ENCODE measurements at regions not wholly inside any gene's neighbourhood (a gene's known extent, or its start where the extent isn't known, plus 50 kb on each side); places are given as distances from the start of the nearest gene placed in this dataset.

- DNase-seq (ENCODE audit: low spot score in 2 of 2), result no peak
Observed at GRCh38 chr6:1176567-1176966, 135.3 kb upstream of the FOXQ1 start.

GRCh38 chr6:1175877-1176276 is 136.0 kb upstream of the FOXQ1 start:
- intact Hi-C loops (cut with DNase I; ENCODE audit: low total_unique reads), result no loop called here
- H3K27me3 ChIP-seq, result peaks cover 0 to under 1% of the 10 kb centered on the region in 2 donors
- H3K4me3 ChIP-seq, result no peak overlapping the region
- DNase-seq (ENCODE audit: low spot score in 2 of 2), result no peak
- H3K4me1 ChIP-seq, result no peaks in the 10 kb centered on the region
- H3K27ac ChIP-seq, result no peak overlapping the region
- TF ChIP-seq POLR2AphosphoS5 (IDR thresholded peaks at IDR 0.05) (no peak), CTCF (IDR thresholded peaks at IDR 0.05) (no peak), POLR2A (IDR thresholded peaks at IDR 0.05) (no peak)
- no peaks in the 10 kb centered on the region for H3K9me3 ChIP-seq
- H3K36me3 ChIP-seq, result no peaks in the 10 kb centered on the region

More at GRCh38 chr6:1176567-1176966, 135.3 kb upstream of the FOXQ1 start:
- TF ChIP-seq POLR2A (IDR thresholded peaks at IDR 0.05) (no peak), CTCF (IDR thresholded peaks at IDR 0.05) (no peak), POLR2AphosphoS5 (IDR thresholded peaks at IDR 0.05) (no peak)
- H3K4me1 ChIP-seq, result no peaks in the 10 kb centered on the region
- no peak overlapping the region for H3K4me3 ChIP-seq
- intact Hi-C loops (cut with DNase I; ENCODE audit: low total_unique reads), result no loop called here
- H3K9me3 ChIP-seq, result no peaks in the 10 kb centered on the region
- H3K36me3 ChIP-seq, result no peaks in the 10 kb centered on the region
- H3K27me3 ChIP-seq, result no peaks in the 10 kb centered on the region
- H3K27ac ChIP-seq, result no peak overlapping the region

GRCh38 chr6:1170794-1171193 is 141.1 kb upstream of the FOXQ1 start:
- H3K27ac ChIP-seq, result no peak overlapping the region
- intact Hi-C loops (cut with DNase I; ENCODE audit: low total_unique reads), result no loop called here
- no peaks in the 10 kb centered on the region for H3K36me3 ChIP-seq
- H3K4me1 ChIP-seq, result no peaks in the 10 kb centered on the region
- H3K9me3 ChIP-seq, result no peaks in the 10 kb centered on the region
- peaks cover 0 to 4% of the 10 kb centered on the region in 2 donors for H3K27me3 ChIP-seq
- no peak for DNase-seq (ENCODE audit: low spot score in 2 of 2)
- TF ChIP-seq POLR2AphosphoS5 (IDR thresholded peaks at IDR 0.05) (no peak), POLR2A (IDR thresholded peaks at IDR 0.05) (no peak), CTCF (IDR thresholded peaks at IDR 0.05) (no peak)
- no peak overlapping the region for H3K4me3 ChIP-seq

GRCh38 chr6:1164600-1164999 is 147.3 kb upstream of the FOXQ1 start:
- no peaks in the 10 kb centered on the region for H3K36me3 ChIP-seq
- H3K9me3 ChIP-seq, result no peaks in the 10 kb centered on the region
- intact Hi-C loops (cut with DNase I; ENCODE audit: low total_unique reads), result no loop called here
- H3K4me3 ChIP-seq, result no peak overlapping the region
- H3K27ac ChIP-seq, result no peak overlapping the region
- DNase-seq (ENCODE audit: low spot score in 2 of 2), result no peak
- H3K4me1 ChIP-seq, result no peaks in the 10 kb centered on the region
- TF ChIP-seq POLR2AphosphoS5 (IDR thresholded peaks at IDR 0.05), result no peak
- no peak for TF ChIP-seq CTCF (IDR thresholded peaks at IDR 0.05)
- no peak for TF ChIP-seq POLR2A (IDR thresholded peaks at IDR 0.05)
- peaks cover 0 to 14% of the 10 kb centered on the region in 2 donors for H3K27me3 ChIP-seq

- TF ChIP-seq POLR2A (IDR thresholded peaks at IDR 0.05) (no peak), POLR2AphosphoS5 (IDR thresholded peaks at IDR 0.05) (no peak), CTCF (IDR thresholded peaks at IDR 0.05) (no peak)
- H3K4me3 ChIP-seq, result no peak overlapping the region
- no peak overlapping the region for H3K27ac ChIP-seq
- no peaks in the 10 kb centered on the region for H3K36me3 ChIP-seq
- intact Hi-C loops (cut with DNase I; ENCODE audit: low total_unique reads), result no loop called here
- H3K27me3 ChIP-seq, result peaks cover 0 to 14% of the 10 kb centered on the region in 2 donors
- H3K4me1 ChIP-seq, result no peaks in the 10 kb centered on the region
- H3K9me3 ChIP-seq, result no peaks in the 10 kb centered on the region
- no peak for DNase-seq (ENCODE audit: low spot score in 2 of 2)
Observed at GRCh38 chr6:1163501-1163900, 148.4 kb upstream of the FOXQ1 start.

All from breast epithelium (tissue), 4 donors.